Endodermal cell (in vitro differentiated cells): ENCODE measurements at regions not wholly inside any gene's neighbourhood (a gene's known extent, or its start where the extent isn't known, plus 50 kb on each side); places are given as distances from the start of the nearest gene placed in this dataset.

Source experiments
- DNase-seq: peaks from one replicate; pipeline ENCODE4 v3.0.0-alpha.2; 2017
- H3K27ac ChIP-seq: 2 replicates; pipeline ENCODE4 v1.5.1; 2013; ENCODE audit warnings: mild to moderate bottlenecking, low read depth, low read length, moderate library complexity
- H3K27me3 ChIP-seq: 2 replicates; pipeline ENCODE4 v1.6.1; 2013; ENCODE audit warnings: mild to moderate bottlenecking, low read length, moderate library complexity; ENCODE audit not compliant: insufficient read depth, control insufficient read depth, poor library complexity, severe bottlenecking
- H3K36me3 ChIP-seq: 2 replicates; pipeline ENCODE4 v1.7.0; 2013; ENCODE audit warnings: mild to moderate bottlenecking, low read length, moderate library complexity; ENCODE audit not compliant: control insufficient read depth, insufficient read depth
- H3K4me1 ChIP-seq: one replicate; pipeline ENCODE4 v1.7.0; 2013; ENCODE audit warnings: low read length; ENCODE audit not compliant: control insufficient read depth, insufficient read depth
- H3K4me3 ChIP-seq: 2 replicates; pipeline ENCODE4 v1.5.1; 2013; ENCODE audit warnings: mild to moderate bottlenecking, low read length, moderate library complexity
- H3K9ac ChIP-seq: 2 replicates; pipeline ENCODE4 v1.6.1; 2013; ENCODE audit warnings: mild to moderate bottlenecking, low read length, moderate library complexity; ENCODE audit not compliant: poor library complexity, severe bottlenecking; ENCODE audit errors: extremely low read depth
- H3K9me3 ChIP-seq: 2 replicates; pipeline ENCODE4 v1.6.1; 2013; ENCODE audit warnings: mild to moderate bottlenecking, low read length, moderate library complexity; ENCODE audit not compliant: control insufficient read depth
- H3K27ac Mint-ChIP-seq: 2 replicates; pipeline ENCODE4 v1.8.0; 2020; ENCODE audit warnings: mixed read lengths
- H3K27me3 Mint-ChIP-seq: 2 replicates; pipeline ENCODE4 v1.8.0; 2021; ENCODE audit warnings: mild to moderate bottlenecking, mixed read lengths; ENCODE audit not compliant: insufficient read depth
- H3K36me3 Mint-ChIP-seq: 2 replicates; pipeline ENCODE4 v1.8.0; 2020; ENCODE audit warnings: low read depth, mixed read lengths
- H3K4me1 Mint-ChIP-seq: 2 replicates; pipeline ENCODE4 v1.8.0; 2020; ENCODE audit warnings: mixed read lengths
- H3K4me3 Mint-ChIP-seq: 2 replicates; pipeline ENCODE4 v1.8.0; 2020; ENCODE audit warnings: mild to moderate bottlenecking, moderate library complexity, mixed read lengths
- H3K9me3 Mint-ChIP-seq: 2 replicates; pipeline ENCODE4 v1.8.0; 2020; ENCODE audit warnings: mild to moderate bottlenecking, mixed read lengths
- WGBS, 2 experiments: methylation state at CpG; one replicate each; pipeline versions ENCODE4 v1.1.5 to v1.1.7; 2013; ENCODE audit warnings: missing lambda C conversion rate in 2 of 2, mixed read lengths in 1 of 2; ENCODE audit not compliant: insufficient coverage in 1 of 2, insufficient read length in 1 of 2; 5-methylcytosine and 5-hydroxymethylcytosine counted together
- TF ChIP-seq, protein P1 (sequence below): fragments of 200-600 bp; sonication (generic); conservative IDR thresholded peaks from 2 replicates; pipeline ENCODE4 v1.5.0; 2021; ENCODE audit warnings: antibody characterized with exemption, mild to moderate bottlenecking

DNA sequence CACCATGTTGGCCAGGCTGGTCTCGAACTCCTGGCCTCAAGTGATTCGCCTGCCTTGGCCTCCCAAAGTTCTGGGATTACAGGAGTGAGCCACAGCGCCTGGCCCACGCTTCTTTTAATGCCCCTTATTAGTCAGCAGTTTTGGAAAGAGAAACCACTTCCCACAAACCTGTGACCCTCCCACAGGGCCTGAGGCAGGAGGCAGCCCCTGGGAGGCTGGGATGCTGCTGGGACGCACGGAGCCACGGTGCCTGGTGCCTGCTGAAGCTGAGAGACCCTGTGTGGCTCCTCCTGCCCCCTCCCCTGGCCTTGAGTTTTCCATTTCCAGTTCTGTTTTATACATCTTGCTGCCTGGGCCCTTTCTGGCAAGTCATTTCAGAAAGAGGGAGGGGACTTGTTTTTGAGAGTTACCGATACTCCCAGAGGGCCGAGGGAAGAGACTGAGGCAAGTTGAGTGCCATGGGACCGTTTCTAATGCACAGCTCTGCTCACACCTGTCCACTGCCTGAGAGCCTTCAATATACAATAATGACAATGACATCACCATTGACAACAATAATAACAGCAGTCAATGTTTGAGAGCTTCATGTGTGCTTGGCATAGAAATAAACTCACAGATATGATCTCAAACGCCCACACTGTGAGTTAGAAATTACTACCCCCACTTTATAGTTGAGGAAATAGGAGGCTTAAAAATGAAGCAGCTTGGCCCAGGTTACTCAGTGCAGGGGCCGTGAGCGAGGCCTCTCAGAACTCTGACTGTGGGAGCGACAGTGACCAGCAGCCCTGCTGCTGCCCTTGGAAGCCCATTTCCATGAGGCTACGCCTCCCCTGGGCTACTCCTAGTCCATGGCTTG lies 78.1 kb upstream of the YWHAQ start:
- WGBS, 2 experiments, result 93 to 95% methylated on average over 11 to 15 of the region's 15 CpGs
- no peak overlapping the region for H3K27ac ChIP-seq
- no peak overlapping the region for H3K9ac ChIP-seq
- no peaks in the 10 kb centered on the region for H3K27me3 ChIP-seq
- H3K9me3 ChIP-seq, result no peaks in the 10 kb centered on the region
- H3K36me3 ChIP-seq, result no peaks in the 10 kb centered on the region
- H3K36me3 Mint-ChIP-seq, result no peaks in the 10 kb centered on the region
- H3K4me1 ChIP-seq, result no peaks in the 10 kb centered on the region
- H3K9me3 Mint-ChIP-seq, result no peaks in the 10 kb centered on the region
- no peak overlapping the region for H3K27ac Mint-ChIP-seq
- peaks cover 6% of the 10 kb centered on the region for H3K4me1 Mint-ChIP-seq
- no peak overlapping the region for H3K4me3 ChIP-seq
- TF ChIP-seq, protein P1, sequence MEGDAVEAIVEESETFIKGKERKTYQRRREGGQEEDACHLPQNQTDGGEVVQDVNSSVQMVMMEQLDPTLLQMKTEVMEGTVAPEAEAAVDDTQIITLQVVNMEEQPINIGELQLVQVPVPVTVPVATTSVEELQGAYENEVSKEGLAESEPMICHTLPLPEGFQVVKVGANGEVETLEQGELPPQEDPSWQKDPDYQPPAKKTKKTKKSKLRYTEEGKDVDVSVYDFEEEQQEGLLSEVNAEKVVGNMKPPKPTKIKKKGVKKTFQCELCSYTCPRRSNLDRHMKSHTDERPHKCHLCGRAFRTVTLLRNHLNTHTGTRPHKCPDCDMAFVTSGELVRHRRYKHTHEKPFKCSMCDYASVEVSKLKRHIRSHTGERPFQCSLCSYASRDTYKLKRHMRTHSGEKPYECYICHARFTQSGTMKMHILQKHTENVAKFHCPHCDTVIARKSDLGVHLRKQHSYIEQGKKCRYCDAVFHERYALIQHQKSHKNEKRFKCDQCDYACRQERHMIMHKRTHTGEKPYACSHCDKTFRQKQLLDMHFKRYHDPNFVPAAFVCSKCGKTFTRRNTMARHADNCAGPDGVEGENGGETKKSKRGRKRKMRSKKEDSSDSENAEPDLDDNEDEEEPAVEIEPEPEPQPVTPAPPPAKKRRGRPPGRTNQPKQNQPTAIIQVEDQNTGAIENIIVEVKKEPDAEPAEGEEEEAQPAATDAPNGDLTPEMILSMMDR, result no peak
- no peak for DNase-seq
- H3K27me3 Mint-ChIP-seq, result no peaks in the 10 kb centered on the region
- no peak overlapping the region for H3K4me3 Mint-ChIP-seq

DNA sequence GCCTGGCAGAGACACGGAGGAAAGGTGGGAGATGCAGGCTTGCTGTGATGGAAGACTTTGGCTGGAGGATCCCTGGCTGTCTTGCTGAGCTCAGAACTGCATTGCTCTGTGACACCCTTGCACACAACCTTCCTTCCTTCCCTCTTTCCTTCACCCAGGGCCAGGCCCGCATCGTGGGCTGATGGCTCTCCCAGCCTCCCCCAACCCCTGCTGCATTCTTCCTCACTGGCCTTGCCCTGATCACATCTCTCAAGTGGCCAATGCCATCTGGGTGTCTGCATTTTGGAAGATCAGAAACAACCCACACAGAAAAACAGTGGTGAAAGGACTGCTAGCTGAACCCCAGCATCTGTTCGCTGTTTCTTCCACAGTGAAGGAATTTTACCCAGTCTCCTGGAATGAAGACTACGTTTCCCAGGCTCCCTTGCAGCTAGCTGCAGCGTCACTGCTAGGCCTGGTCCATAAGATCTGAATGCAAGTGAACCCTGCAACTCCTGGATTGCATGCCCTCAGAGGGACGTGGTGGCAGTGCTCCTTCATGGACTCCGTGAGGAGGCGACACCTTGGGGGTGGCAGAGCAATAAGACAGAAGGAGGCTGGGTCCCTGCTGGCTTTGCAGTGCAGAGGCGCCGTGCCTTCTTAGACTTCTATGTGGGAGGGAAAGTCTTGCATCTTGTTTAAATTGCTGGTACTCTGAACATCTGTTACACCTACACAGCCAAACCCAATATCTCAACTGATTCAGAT lies 78.9 kb upstream of the YWHAQ start:
- Mint-ChIP-seq H3K9me3 (no peaks in the 10 kb centered on the region), H3K4me3 (no peak overlapping the region), H3K4me1 (peaks cover 4% of the 10 kb centered on the region), H3K27me3 (no peaks in the 10 kb centered on the region), H3K36me3 (no peaks in the 10 kb centered on the region), H3K27ac (no peak overlapping the region)
- Histone ChIP-seq H3K27me3 (no peaks in the 10 kb centered on the region), H3K9ac (no peak overlapping the region), H3K4me1 (no peaks in the 10 kb centered on the region), H3K27ac (no peak overlapping the region), H3K9me3 (no peaks in the 10 kb centered on the region), H3K4me3 (no peak overlapping the region), H3K36me3 (no peaks in the 10 kb centered on the region)
- DNase-seq, result no peak
- TF ChIP-seq, protein P1, result no peak
- WGBS, 2 experiments, result 85 to 89% methylated on average over 3 to 11 of the region's 11 CpGs

DNA sequence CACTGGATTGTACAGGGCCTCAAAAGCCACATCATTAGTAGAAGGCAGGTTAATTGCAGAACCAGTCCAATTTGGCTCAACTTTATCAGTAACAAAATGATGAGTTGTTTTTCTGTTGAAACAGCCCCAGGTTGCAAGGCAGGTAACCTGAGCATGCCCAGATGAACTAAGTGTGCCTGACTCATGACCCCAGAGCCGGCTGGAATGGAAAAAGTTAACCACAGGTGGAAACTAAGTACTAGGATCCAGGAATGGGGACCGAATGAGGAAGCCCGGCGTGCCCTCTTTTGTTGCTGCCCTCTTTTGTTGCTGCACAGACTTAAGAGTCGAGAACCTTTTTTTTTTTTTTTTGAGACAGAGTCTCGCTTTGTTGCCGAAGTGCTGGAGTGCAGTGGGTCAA lies 79.5 kb upstream of the YWHAQ start:
- Histone ChIP-seq H3K27me3 (no peaks in the 10 kb centered on the region), H3K27ac (no peak overlapping the region), H3K9me3 (no peaks in the 10 kb centered on the region), H3K9ac (no peak overlapping the region), H3K4me1 (no peaks in the 10 kb centered on the region), H3K4me3 (no peak overlapping the region), H3K36me3 (no peaks in the 10 kb centered on the region)
- TF ChIP-seq, protein P1, result no peak
- Mint-ChIP-seq H3K27ac (no peak overlapping the region), H3K36me3 (no peaks in the 10 kb centered on the region), H3K4me3 (no peak overlapping the region), H3K4me1 (peaks cover 4% of the 10 kb centered on the region), H3K9me3 (no peaks in the 10 kb centered on the region), H3K27me3 (no peaks in the 10 kb centered on the region)
- no peak for DNase-seq
- WGBS, 2 experiments, result 93 to 94% methylated on average over 5 to 7 of the region's 7 CpGs
